C4-2B (cell line): ENCODE measurements at regions not wholly inside any gene's neighbourhood (a gene's known extent, or its start where the extent isn't known, plus 50 kb on each side); places are given as distances from the start of the nearest gene placed in this dataset.

Source experiments
- H3K27ac ChIP-seq: fragments of 450-650 bp; 2 replicates; pipeline ENCODE4 v1.5.1; 2017
- ZFX ChIP-seq: fragments of 450-650 bp; IDR thresholded peaks from 2 replicates; pipeline ENCODE4 v1.6.1; 2017
- TF ChIP-seq, protein P1 (sequence below): fragments of 450-650 bp; conservative IDR thresholded peaks from 2 replicates; pipeline ENCODE4 v1.5.1; 2017; ENCODE audit warnings: mild to moderate bottlenecking

DNA sequence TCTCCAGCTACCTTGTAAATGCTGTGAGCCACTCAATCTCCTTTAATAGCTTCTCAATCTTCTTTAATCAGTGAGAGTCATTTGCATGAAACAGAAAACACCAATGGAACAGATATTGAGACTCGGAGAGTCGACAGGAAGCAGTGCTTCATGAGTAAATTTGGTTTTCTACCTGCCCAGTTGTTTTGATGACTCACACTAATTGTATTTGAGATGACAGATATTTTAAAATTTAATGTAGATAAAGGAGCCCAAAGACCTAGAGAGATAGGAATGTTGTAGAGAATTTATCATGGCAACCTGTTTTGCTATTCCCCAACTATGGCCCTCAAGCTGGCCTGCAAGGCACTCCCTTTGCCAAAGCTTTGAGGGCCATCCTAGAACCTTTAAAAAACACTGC lies 119.1 kb downstream of the CDC42EP3 start:
- no peak overlapping the region for H3K27ac ChIP-seq
- TF ChIP-seq ZFX, result no peak
- TF ChIP-seq, protein P1, sequence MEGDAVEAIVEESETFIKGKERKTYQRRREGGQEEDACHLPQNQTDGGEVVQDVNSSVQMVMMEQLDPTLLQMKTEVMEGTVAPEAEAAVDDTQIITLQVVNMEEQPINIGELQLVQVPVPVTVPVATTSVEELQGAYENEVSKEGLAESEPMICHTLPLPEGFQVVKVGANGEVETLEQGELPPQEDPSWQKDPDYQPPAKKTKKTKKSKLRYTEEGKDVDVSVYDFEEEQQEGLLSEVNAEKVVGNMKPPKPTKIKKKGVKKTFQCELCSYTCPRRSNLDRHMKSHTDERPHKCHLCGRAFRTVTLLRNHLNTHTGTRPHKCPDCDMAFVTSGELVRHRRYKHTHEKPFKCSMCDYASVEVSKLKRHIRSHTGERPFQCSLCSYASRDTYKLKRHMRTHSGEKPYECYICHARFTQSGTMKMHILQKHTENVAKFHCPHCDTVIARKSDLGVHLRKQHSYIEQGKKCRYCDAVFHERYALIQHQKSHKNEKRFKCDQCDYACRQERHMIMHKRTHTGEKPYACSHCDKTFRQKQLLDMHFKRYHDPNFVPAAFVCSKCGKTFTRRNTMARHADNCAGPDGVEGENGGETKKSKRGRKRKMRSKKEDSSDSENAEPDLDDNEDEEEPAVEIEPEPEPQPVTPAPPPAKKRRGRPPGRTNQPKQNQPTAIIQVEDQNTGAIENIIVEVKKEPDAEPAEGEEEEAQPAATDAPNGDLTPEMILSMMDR, result no peak

DNA sequence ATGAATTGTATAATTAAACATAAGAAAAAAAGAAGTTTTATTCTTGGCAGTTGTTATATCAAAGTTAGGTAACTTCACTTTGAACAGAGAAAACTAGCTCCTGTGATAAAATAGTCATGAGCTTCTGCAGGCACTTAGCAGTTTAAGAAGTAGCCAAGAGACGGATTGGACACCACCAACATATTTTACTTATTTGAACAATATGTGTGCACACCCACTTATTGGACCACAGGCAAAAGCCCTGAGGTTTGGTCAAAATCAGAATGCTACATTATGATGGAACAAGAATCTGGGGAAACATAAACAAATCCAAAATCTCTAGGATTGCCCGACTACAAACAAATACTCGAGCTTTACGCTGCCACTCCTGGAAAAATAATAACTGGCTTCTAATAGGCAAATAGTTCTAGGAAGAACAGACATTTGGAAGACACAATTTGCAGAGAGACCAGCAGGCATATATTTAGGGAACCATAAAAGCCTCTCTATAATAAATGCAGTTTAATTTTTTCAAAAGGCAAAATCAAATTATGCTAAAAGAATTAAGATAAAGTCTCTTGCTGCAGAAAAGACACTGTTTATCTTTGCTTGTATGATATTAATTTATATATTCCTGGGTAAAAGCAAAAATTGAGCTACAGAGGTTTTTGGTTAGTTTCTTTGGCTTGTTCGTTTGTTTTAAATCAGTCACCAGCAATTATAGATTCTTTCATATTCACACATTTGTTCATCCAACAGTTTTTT lies 117.9 kb downstream of the CDC42EP3 start:
- H3K27ac ChIP-seq, result no peak overlapping the region
- TF ChIP-seq, protein P1, result no peak

DNA sequence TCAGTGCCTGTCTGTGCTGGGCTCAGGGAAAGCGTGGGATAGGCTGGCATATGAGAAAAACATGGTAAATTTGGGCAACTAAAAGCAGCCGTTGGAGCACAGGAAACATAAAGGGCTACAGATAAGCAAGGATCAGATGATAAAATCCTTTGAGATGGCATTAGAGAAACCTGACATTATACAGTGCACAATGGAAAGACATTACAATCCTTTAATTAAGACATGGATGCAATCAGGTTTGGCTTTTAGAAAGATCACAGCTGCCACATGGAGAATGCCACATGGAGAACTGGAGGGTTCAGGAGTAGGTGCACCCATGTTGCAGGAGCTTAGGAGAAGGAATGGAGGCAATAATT lies 117.3 kb downstream of the CDC42EP3 start:
- TF ChIP-seq ZFX, result no peak
- TF ChIP-seq, protein P1, result no peak
- H3K27ac ChIP-seq, result no peak overlapping the region

DNA sequence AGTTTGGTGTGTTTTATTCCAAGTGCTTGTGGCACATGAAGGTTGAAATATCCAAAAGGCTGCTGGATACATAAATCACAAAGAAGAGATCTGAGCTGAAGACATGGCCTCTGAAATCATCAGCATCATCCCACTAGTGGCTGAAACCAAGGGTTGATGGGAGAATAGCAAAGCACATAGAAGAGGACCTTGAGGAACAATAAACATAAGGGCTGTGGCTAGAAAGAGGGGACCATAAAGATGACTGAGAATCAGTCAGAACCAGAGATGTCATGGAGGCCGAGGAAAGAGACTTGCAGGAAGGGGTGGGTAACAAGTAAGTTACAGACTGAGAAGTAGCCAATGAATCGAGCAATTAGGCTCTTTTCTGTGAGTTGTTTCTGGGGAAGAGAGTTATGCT lies 116.8 kb downstream of the CDC42EP3 start:
- no peak overlapping the region for H3K27ac ChIP-seq
- TF ChIP-seq ZFX, result no peak
- TF ChIP-seq, protein P1, result no peak

DNA sequence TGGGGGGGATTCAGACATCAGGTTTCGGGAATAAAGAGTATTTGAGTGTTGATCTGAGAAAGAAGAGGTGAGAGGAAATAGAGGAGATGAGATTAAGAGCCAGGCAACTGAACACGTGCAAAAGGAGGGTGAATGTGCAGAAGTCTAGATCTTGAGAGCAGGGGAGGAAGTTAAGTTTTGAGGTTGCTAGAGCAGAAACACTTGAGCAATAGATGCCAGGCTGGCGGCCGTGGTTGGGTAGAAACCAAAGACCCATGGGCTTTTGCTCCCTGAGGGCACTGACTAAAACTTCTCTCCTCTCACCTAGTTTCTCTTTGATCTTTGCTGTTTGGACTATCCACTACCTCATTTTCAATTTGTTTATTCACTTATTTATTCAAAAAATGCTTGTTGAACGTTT lies 116.0 kb downstream of the CDC42EP3 start:
- H3K27ac ChIP-seq, result no peak overlapping the region
- TF ChIP-seq ZFX, result no peak
- TF ChIP-seq, protein P1, result no peak

DNA sequence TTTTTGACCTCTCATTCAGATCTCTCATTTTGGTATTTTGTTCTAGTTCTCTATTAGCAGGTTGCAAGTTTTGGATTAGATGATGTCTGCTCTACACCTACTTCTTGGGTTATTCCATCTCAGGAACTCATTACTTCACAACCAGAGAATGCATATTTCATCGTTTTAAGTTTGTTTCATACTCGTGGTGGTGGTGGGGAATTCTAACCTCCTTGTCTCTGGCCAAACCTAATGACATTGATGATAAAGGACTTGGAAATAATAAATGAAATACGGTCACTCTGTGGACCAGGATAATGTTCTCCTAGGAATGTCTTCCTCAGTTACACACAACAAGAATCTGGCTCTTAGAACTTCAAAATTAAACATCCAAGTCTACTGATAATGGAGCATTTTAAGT lies 115.2 kb downstream of the CDC42EP3 start:
- no peak for TF ChIP-seq ZFX
- TF ChIP-seq, protein P1, result no peak

DNA sequence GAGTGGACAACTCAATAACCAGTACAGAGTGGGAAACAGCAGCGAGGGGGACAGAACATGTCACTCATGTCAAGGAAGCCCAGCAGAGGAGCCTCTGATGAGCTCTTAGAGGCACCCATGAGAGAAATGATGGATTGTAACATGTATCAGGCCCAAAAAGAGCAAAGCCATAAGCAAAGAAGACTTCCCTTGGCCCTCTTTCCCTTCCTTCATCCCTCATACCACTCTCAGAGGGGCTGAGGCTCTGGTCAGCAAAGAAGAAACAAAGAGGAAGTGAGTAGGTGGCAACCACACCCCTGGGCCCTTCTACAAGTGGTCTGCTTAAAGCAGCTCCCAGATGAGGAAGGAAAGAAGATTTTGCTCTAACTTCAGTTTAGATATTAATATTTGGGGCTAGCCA lies 112.8 kb downstream of the CDC42EP3 start:
- H3K27ac ChIP-seq, result no peak overlapping the region
- TF ChIP-seq, protein P1, result no peak
- TF ChIP-seq ZFX, result no peak

More for the DNA sequence above, 115.2 kb downstream of the CDC42EP3 start:
- no peak overlapping the region for H3K27ac ChIP-seq
